NCI-H510A (cell line): ENCODE measurements at regions not wholly inside any gene's neighbourhood (a gene's known extent, or its start where the extent isn't known, plus 50 kb on each side); places are given as distances from the start of the nearest gene placed in this dataset.

ENCODE experiments used
- DNase-seq: peaks from one replicate; lab custom pipeline; 2025; lab: John Stamatoyannopoulos, UW

DNA sequence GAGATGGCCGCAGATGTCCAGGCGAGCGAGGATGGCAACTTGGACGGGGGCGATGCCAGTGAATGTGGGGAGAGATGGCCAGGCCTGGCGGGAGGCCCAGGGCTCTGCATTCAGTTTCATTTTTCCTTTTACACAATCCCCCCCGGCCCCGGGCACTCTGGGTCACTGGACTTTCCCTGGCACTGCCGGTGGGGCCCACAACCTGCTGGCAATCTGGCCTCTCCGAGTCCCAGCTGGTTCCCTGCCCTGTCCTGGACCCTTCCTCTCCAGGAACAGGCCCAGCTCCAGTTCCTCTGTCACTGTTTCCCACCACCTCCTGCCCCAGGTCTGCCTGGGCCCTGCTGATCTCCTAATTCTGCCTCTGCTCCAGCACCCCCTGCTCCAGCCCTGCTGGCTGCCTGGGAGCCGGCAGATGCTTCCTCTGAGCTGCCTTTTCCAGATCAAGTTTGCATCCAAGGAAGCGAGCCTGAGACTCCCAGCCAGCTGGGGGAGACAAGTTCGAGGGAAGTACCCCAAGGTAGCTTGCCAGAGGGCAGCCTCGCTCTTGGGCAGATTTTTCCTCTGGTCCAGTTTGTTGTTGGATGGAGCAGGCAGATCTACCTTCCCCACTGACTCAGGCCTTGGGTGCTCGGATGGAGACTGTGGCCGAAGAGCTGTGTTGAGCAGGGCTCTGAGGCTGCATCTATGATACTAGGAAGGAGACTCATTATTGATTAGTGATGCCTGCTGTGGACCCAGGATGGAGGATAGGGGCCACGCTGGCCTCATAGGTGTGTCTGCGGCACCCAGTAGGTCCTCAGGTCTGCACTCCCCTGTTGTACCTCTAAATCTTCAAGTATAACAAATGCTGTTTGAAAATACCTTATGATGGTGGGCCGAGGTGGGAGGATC, 83.2 kb downstream of the CEBPB start:
- DNase-seq = no peak

DNA sequence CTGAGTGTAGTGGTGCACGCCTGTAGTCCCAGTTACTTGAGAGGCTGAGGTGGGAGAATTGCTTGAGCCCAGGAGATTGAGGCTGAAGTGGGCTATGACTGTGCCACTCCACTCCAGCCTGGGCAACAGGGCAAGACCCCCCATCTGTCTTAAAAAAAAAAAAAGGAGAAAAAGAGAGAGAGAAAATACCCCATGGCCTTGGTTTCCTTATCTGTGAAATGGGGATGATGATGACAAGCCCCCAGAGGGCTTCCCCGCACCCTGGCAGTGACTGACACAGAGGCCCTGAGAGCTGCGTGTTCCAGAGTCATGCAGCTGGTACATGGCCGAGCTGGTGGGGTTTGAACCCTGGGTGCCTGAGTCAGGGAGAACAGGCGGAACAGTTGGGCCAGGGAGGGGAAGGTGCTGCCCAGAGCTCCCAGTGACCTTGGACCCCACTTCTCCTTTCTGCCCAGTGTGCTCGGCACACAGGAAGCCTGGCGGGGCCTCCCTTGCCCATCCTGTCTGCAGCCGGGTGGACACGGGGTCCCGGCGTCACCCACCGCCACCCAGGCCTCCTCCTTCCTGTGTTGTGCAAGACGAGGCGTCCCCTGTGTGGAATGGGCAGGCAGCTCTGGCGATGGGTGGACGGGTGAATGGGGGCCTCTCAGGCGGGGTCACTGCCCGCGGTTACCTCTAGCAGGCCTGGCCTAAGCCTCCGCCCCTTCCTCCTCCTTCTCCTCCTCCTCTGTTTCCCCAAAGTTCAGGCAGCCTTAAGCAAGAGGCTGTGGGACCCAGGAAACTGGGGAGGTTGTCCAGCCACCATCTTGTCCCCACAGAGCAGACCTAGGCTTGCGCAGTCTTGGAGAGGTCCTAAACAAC, 84.2 kb downstream of the CEBPB start:
- DNase-seq = no peak

DNA sequence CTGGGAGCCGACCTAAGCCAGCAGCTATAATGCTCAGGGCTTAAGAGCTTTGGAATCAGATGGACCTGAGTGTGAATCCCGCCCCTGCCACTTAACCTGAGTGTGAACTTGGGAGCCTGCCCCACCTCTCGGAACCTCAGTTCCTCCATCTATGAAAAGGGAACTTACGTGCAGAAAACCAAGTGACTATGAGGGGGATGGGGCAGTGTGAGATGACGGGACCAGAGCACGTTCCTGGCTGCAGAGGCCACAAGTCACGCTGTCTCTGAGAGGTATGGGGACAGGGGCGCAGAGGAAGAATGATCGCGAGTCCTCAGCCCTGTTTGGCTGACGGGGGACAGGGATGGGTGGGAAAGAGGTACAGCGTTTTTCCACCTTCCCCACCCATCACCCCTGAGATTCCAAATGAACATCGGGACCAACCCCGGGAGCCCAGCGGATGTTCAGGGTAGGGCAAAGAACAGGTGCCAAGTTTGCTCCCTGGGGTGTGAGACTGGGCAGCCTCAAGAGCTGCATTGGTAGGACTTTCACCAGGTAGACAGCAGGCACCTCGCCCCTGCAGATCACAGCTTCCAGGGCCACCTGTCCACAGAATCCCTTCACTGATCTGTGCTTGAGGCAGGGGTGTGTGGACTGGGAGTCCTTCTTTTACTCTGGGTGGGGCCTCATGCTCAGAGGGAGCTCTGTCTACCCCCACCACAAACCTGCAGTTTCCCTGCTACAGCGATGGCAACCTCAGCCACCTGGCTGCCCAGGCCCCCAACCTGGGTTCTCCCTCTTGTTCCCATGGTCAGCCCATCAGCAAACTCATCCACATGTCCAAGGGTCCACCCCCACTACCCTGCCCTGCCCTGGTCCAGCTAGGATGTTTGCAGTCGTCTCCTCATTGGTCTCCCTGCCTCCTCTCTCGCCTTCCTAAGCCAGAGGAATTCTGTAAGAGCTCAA, 85.8 kb downstream of the CEBPB start:
- DNase-seq = no peak

DNA sequence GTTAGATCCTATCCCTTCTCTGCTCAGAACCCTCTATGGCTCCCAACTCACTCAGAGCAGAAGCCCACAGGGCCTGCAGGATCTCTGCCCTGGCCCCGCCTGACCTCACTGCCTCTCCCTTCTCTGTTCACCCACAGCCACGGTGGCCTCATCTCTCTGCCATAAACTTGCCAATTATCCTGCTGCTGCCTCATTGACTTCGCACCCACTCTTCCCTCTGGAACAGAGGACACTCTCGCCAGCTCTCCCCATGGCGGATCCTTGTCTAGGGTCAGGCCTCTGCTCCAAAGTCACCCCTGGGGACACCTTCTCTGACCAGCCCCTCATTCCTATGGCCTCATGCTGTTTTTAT, 86.4 kb downstream of the CEBPB start:
- DNase-seq = no peak

DNA sequence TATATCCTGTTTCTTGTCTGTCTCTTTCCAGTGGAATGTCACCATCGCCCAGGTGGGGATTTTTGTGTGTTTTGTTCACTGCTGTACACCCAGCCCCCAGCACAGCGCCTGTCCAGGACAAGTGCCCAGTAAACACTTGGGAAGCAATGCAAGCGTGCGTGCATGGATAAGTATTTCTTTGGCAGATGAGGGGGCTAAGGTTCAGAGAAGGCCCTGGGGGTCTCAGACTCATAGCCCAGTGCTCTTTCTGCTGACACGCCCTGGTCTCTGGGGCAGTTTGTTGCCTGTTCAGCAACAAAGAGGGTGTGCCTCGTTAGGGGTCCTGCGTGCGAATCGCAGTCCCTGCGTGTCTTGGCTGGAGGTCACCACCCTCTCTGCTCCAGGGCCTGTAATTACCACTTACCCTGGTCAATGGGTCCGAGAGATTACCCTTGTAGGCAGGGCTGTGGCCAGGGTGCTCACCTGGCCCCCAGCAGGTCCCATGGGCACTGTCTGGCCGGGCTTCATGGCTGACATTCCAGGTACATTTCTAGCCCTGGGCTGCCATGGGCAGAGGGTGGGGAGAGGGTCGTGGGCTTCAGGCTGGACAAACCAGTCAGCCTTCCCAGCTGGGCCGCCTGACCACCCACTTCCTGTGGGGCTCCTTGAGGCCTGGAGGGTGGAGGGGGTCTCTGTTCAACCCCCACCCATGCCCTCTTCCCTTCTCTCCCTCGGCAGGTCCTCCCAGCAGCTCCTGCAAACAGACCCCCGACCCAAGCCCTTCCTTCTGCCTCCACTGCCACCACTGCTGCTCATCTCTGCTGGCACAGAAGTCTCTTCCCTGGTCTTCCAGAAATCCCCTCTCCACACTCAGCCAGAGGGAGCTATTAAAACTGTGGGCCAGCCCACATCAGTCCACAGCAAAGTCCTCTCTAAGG, 87.1 kb downstream of the CEBPB start:
- DNase-seq = no peak

DNA sequence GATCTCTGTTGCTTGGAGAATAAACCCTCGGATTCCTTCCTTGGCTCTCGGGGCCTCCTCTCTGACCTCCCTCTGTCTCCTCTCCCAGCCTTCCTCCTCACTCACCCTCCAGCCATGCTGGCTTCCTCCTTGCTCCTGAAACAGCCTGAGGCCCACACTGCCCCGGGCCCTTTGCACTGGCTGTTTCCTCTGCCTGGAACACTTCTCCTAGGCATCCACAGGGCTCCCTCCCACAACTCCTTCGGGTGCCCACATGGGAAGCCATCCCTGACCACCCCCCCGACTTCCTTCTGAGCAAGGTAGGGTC, 87.7 kb downstream of the CEBPB start:
- DNase-seq = no peak

DNA sequence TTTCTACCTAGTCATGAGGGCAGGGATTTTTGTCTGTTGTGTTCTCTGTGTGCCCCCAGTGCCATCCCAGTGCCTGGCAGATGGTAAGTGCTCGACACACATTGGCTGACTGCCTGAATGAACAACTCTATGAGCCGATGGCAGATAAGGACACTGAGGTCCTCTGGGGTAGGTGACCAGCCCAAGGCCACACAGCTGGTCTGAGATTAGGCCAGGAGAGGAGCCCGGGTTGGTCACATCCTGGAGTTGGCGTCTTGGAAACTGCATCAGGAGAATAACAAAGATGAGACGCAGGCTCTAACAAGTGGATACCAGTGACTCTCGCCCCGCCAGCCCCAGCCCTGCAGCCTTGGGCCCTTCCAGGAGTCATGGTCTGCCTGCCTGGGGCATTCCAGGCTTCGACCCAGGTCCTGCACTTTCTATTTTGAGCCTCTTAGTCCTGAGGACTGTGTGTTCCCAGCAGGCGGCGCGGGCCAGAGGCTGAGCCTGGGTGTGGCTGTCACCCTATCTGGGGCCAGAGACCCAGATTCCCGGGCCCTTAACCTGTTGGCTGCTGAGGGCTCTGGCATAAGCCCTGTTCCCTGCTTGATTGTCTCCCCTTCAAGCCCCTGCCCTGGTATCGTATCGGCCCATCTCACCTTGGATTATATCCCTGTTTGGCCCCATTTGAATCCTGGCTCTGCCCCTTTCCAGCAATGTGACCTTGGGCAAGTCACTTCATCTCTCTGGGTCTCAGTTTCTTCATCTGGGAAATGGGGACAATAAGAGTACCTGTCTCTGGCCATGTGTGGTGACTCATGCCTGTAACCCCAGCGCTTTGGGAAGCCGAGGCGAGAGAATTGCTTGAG, 88.3 kb downstream of the CEBPB start:
- DNase-seq = no peak

DNA sequence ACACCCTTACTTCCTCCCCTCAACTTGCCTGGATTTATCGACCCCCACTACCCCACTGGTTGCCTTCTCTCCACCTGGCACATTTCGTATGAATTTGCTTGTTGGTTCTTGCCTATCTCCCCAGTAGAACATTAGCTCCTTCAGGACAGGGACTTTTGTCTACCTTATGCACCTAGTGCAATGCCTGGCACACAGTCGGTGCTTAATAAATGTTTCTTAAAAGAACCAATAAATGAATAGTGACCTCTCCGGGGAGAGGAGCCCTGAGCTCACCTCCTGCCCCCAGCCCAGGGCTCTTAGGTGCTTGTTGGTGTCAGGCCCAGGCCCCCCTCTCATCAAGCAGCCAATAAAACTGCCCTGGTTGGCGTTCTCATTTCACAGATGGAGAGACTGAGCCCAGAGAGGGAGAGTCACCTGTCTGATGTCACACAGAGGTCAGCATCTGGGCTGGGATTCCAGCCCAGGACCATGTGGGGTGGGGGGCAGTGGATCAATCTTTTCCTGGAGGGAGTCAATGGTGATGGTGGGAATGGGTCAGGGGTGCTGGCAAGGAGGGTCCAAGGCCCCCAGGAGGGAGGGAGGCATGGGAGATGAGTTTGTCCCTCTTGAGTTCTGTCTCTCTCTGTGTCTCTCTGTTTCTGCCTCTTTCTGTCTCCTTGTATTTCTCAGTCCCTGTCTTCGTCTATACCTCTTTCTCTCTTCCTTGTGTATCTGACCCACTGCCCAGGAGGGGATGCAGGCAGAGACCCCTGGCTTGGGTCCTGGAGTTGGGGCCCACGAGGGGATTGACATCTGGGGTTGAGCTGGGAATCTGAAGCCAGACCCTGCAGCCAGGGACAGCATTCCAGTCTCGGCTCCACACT, 89.6 kb downstream of the CEBPB start:
- no peak for DNase-seq

DNA sequence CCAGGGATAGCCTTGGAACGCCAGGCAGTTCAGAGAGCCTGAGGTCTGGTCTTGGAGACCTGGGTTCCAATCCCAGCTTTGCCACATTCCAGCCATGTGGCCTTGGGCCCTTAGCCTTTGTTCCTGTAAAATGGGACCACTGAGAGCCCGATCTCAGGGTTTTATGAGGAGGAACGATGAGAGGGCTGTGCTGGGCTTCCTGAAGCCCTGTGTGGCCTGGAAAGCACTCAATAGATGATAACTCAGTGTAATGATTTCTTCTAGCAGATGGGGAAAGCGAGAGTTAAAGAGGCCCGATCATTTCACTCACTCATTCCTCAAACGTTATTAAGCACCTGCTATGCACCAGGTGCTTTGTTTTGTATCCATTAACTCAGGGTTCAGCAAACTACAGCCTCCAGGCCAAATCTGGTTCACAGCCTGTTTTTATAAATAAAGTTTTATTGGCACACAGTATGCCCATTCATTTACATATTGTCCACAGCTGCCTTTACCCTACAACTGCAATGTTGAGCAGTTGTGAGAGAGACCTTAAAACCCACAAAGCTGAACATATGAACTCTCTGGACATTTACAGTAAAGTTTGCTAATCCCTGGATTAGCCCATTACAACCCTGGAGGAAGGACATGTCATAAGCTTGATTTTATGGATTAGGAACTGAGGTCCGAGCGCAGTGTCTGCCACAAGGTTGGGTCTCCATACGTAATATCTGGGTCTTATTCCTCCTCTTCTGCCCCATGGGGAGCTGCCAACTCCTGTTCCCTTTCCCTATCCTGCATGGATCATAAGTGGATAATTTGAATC, 90.4 kb downstream of the CEBPB start:
- no peak for DNase-seq

DNA sequence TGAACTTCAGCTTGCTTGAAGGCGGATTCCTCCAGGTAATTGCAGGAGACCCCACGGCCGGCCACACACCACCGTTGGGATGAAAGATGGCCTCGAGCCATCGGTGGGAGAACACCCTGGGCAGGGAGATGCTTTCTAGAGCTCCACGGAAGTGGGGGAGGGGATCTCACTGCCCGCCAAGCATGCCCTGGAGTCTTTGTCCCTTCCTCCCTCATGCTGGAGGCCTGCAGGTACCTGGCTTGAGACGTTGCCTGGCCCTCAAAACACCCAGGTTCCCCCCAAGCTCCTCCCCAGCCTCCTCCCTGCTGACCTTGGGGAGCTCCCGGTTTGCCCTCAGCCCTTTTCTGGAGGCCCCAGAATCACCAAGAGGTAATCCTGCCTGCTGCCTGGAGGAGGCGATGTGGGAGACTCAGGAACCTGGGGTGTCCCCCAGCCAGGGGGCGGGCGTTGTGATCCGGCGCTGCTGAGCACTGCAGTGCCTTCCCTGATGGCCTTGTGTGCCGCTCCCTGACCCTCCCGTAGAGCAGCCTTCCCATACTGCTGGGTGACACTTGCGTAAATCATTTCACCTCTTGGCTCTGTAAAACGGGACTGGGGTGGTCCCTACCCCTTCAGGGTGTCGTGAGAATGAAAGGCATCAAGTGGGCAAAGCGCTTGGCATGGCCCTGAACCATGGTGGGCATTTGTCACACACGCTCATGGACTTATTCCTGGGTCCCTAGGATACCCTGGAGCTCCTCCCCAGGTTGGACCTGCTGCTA, 91.4 kb downstream of the CEBPB start:
- DNase-seq = no peak

DNA sequence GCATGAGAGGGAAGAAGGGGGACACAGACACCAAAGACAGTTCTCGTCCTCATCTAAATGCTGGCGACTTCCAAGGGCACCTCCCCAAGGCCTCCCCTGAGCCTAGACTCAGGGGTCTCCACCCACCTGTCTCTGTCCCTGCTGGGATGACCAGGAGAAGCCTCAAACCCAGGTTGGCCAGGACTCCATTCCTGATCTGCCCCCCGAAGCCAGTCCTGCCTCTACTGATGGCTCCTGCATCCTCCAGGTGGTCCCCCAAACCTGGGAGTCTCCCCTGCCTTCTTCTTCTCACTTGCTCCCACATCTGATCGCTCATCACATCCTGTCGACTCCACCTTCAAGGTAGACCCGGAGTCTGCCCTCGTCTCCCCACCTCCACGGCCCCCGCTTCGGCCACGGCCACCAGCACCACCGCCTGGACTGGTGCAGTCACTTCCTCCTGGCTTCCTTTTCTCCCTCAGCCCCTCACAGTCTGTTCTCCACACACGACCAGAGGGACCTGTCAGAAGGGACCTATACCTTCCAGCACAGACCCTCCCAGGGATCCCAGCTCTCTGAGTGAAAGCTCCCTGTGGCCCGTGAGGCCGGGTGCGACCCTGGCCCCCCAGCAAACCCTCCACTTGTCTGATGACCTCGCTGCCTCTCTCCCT, 92.1 kb downstream of the CEBPB start:
- no peak for DNase-seq

DNA sequence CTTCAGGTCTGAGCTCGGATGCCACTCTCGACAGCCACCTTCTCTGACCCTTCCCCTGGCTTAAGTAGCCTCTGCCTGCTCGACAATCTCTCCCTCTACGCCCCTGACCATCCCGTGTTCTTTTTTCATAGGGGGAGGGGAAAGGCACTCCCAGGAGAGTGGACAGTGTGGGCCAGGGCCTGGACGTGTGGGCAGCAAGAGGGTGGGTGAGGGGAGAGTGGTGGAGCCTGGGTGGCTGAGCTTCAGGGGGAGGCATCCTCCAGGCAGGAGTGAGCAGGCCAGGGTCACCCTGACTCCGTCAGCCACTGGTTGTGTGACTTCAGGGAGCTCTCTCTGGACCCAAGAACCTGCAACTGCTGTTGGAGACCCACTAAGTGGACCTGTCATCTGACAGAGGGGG, 92.7 kb downstream of the CEBPB start:
- DNase-seq = no peak

DNA sequence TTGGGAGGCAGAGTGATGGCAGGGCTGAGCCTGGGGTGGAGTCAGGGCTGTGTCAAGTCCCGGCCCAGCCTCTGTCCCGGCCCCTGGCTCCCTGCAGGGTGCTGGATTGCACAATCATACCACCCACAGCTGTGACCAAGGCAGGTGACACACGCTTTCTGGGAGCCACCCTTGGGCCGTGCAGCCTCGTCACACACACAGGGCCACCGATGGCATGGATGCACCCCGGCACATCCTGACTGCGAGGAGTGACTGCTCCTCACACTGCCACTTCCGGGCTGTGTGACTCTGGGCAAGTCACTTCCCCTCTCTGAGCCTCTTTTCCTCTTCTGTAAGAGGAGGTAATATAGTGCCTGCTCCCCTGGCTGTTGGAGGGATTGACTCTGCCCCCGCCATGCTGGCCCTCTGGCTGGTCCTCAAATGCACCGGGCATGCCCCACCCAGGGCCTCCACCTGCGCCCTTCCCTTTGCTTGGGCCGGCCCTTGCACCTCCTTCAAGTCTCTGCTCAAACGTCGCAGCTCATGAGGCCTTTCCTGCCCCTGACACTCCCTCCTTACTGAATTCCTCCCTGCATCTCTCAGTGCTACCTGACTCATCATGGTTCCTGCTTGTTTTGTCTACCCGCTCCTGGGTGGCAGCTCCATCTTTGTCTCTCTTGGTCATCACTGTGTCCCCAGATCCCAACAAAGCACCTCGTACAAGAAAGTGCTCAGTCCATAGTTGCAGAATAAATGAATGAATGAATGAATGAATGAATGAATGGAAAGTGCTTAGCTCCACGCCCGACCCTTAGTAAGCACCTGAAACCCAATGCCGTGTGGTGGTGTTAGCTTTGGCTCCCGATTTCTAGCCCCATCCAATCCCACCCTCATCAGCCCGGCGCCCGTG, 93.5 kb downstream of the CEBPB start:
- DNase-seq = no peak

DNA sequence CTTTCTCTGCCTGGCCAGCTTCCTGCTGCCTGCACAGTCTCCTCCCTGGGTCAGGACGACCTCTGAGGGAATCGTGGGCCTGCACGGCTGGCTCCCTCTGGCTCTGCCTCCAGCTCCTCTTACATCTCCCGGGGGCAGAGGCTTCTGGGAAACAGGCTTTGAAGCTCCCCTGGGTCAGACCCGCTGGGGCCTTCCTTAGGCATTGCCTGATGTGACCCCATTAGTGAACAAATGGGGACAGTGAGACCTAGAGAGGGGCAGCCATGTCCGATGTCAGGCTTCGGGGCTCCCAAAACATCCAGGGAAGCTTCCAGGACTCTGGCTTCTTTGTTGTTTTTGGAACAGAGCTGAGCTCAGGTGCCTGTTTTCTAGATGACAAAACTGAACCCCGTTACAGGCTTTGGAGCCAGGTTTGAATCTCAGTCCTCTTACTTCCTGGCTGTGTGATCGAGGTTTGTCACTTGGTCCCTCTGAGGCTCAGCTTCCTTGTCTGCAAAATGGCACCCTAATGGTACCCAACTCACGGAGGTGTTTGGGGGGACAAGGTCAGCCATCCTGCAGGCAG, 94.3 kb downstream of the CEBPB start:
- no peak for DNase-seq

DNA sequence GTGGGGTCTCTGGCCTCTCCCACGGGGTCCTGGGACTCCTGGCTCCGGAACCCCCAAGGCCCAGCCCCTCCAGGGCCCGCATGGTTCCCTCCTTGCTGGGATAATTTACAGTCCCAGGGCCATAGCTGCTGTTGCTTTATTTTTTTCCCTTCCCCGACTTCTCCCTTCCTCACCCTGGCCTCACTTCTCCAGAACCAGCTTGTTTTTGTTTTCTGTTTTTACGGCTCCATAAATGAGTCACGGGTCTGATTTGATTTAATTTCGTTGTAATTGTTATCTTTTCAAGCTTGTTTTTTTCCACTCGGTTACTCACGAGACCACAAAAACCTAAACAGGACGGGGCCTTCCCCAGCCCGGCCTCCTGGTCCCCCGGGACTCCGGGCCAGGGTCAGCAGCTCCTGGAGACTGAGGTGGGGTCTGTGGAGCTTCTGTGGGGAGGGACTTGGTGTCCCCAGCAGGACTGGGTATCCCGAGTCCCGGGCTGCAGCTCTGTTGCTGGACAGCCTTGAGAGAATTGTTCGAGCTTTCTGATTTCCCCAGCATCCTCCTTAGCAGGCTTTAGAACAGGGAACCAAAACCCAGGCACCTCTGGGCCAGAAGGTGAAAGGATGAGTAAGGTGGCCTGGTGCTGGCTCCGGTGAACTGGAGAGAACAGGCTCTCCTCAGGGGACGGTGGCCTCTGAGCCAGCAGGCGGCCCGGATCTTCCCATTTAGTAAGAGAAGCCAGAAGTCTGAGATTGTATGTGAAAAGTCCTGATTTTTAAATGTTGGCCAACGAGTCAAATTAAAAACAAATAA, 94.9 kb downstream of the CEBPB start:
- no peak for DNase-seq
